Left ventricle myocardium inferior (tissue), 1 donor: ENCODE measurements at regions not wholly inside any gene's neighbourhood (a gene's known extent, or its start where the extent isn't known, plus 50 kb on each side); places are given as distances from the start of the nearest gene placed in this dataset.

ENCODE experiments used
- DNase-seq: peaks from one replicate; pipeline ENCODE4 v3.0.0-alpha.2; 2020
- H3K27ac ChIP-seq: fragments of 200-600 bp; replicated peaks from 2 replicates; pipeline ENCODE4 v1.8.0; 2021
- H3K27me3 ChIP-seq: fragments of 200-600 bp; 2 replicates; pipeline ENCODE4 v1.8.0; 2021; ENCODE audit warnings: low read depth
- H3K36me3 ChIP-seq: fragments of 200-600 bp; 2 replicates; pipeline ENCODE4 v1.8.0; 2021
- H3K4me1 ChIP-seq: fragments of 200-600 bp; 2 replicates; pipeline ENCODE4 v1.8.0; 2021
- H3K4me3 ChIP-seq: fragments of 200-600 bp; 2 replicates; pipeline ENCODE4 v1.8.0; 2021; ENCODE audit warnings: mild to moderate bottlenecking, moderate library complexity
- H3K9me3 ChIP-seq: fragments of 200-600 bp; replicated peaks from 2 replicates; pipeline ENCODE4 v1.8.0; 2021
- intact Hi-C: fragments of 100-400 bp; cut with micrococcal nuclease; formaldehyde crosslinking; loops from one replicate; pipeline ENCODE4 v1.11.0; 2022
- TF ChIP-seq, protein P1 (sequence below): fragments of 200-600 bp; IDR thresholded peaks from 2 replicates; pipeline ENCODE4 v1.8.0; 2021; ENCODE audit warnings: antibody characterized with exemption, mild to moderate bottlenecking, borderline replicate concordance
- donor health status: DM: no; HTN: yes; CAD: no; lungs with severe emphysema.

DNA sequence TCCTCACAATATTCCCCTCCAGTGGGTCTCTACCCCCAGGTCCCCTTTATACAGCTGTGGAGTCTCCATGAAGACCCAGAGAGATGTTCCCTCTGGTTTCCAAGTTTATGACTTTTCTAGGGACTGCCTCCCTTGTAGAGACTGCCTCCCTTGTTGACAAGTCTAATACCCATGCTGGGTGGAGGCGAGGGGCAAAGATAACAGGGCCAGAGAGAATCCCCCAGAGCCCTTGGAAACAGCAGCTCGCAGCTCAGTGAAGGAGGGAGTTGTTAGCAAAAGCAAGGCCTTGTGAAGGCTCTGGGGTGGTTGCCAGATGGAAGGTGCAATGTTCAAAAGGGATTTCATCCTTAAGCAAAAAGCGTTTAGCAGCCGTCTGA, 75.0 kb upstream of the GATA6 start:
- Histone ChIP-seq H3K4me3 (no peak overlapping the region), H3K9me3 (no peaks in the 10 kb centered on the region), H3K4me1 (peaks cover 7% of the 10 kb centered on the region), H3K27me3 (peaks cover 20% of the 10 kb centered on the region), H3K27ac (no peak overlapping the region), H3K36me3 (no peaks in the 10 kb centered on the region)
- intact Hi-C loops = no loop called here
- TF ChIP-seq, protein P1, sequence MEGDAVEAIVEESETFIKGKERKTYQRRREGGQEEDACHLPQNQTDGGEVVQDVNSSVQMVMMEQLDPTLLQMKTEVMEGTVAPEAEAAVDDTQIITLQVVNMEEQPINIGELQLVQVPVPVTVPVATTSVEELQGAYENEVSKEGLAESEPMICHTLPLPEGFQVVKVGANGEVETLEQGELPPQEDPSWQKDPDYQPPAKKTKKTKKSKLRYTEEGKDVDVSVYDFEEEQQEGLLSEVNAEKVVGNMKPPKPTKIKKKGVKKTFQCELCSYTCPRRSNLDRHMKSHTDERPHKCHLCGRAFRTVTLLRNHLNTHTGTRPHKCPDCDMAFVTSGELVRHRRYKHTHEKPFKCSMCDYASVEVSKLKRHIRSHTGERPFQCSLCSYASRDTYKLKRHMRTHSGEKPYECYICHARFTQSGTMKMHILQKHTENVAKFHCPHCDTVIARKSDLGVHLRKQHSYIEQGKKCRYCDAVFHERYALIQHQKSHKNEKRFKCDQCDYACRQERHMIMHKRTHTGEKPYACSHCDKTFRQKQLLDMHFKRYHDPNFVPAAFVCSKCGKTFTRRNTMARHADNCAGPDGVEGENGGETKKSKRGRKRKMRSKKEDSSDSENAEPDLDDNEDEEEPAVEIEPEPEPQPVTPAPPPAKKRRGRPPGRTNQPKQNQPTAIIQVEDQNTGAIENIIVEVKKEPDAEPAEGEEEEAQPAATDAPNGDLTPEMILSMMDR = no peak
- no peak for DNase-seq

DNA sequence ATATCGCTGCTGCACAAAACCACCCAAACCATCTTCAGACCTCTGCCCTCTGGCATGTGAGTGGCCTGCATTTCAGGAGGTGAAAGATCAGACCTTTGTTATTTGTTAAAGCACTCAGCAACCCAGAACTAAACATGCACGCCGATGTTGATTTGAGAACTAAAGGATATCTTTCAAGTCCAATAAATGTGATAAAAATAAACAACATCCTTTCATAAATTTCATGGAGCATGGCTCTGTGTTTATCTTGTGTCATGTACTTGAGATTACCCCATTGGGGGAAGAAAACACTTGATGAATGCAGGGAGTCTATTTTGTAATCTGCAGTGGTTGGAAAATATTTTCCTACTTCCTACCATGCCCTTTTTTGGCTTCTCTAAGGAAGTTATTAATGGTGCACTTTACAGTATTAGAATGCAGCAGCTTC, 70.8 kb upstream of the GATA6 start:
- Histone ChIP-seq H3K36me3 (no peaks in the 10 kb centered on the region), H3K9me3 (no peaks in the 10 kb centered on the region), H3K27ac (no peak overlapping the region), H3K4me3 (no peak overlapping the region), H3K4me1 (peaks cover 16% of the 10 kb centered on the region), H3K27me3 (peaks cover 20% of the 10 kb centered on the region)
- TF ChIP-seq, protein P1 = no peak
- intact Hi-C loops = no loop called here
- DNase-seq = no peak

DNA sequence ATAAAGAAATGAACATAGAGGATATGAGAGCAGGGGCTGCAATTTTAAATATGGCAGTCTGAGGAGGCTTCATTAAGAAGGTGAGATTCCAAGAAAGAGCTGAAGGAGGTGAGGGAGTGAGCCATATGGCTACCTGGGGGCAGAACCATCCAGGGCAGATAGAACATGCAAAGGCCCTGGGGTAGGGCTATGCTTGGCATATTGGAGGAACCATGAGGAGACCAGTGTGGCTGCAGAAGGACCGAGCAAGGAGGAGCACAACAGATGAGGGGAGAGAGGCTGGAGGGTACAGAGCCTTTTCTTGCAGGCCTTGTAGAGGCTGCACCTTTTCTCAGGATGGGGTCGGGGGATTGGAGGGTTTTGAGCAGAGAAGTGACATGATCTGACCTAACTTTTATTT, 69.5 kb upstream of the GATA6 start:
- Histone ChIP-seq H3K27me3 (peaks cover 9% of the 10 kb centered on the region), H3K4me1 (peaks cover 16% of the 10 kb centered on the region), H3K4me3 (no peak overlapping the region), H3K36me3 (no peaks in the 10 kb centered on the region), H3K27ac (no peak overlapping the region), H3K9me3 (no peaks in the 10 kb centered on the region)
- TF ChIP-seq, protein P1 = no peak
- no peak for DNase-seq
- intact Hi-C loops = no loop called here

DNA sequence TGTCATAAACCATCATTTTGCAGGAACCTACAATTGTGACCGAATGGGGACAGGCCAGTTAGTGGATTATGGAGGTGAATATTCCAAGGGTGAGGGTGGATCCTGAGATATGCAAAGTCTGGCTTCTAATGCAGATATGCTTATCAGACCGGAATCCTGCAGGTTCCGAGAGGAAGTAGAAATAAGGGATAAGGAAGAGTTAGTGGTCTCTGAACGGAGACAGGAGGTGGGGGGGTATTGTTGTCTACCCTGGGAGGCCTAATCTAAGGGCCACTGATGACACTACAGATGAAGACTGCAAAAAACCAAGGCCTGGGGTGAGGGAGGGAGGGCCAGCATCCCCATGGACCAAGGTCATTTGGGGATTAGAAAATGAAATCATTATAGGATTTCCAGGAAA, 67.7 kb upstream of the GATA6 start:
- TF ChIP-seq, protein P1 = no peak
- H3K27ac ChIP-seq = no peak overlapping the region
- intact Hi-C loops = no loop called here
- peaks cover 3% of the 10 kb centered on the region for H3K27me3 ChIP-seq
- peaks cover 21% of the 10 kb centered on the region for H3K4me1 ChIP-seq
- DNase-seq = no peak
- H3K36me3 ChIP-seq = no peaks in the 10 kb centered on the region
- no peak overlapping the region for H3K4me3 ChIP-seq
- H3K9me3 ChIP-seq = no peaks in the 10 kb centered on the region

DNA sequence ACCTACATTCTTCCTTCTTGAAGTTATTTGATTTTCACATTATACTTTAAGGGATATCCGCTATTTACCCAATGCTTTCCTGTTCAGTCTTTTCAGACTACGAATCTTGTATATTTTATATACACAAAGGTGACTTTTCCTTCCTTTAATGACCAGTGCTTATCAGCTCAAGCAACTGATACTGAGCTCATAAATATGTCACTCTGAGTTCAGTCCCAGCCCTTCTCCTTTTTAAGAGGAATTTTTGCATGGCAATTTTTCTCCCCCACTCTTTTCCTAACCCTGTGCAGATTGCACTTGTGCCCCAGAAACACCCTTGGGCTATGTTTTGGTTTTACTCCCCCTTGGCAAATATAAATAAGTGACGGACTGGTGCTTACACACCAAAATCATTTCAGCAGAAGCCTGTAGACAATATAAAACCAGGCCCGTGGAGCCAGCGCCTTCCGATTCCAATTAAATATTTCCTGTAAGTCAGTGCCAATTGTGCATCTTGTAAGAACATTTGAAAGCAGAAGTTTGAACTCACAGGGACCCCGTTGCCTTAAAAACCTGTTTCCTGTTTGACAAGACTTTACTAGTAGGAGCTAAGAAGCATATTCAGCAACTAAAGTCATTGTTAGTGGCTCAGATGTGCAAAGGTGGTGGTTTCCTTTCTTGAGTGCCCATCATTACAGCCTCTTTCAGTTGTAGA, 66.3 kb upstream of the GATA6 start:
- Histone ChIP-seq H3K9me3 (no peaks in the 10 kb centered on the region), H3K27ac (no peak overlapping the region), H3K36me3 (no peaks in the 10 kb centered on the region), H3K4me3 (no peak overlapping the region), H3K27me3 (peaks cover 3% of the 10 kb centered on the region), H3K4me1 (peaks cover 22% of the 10 kb centered on the region)
- DNase-seq = no peak
- intact Hi-C loops = no loop called here
- TF ChIP-seq, protein P1 = no peak

DNA sequence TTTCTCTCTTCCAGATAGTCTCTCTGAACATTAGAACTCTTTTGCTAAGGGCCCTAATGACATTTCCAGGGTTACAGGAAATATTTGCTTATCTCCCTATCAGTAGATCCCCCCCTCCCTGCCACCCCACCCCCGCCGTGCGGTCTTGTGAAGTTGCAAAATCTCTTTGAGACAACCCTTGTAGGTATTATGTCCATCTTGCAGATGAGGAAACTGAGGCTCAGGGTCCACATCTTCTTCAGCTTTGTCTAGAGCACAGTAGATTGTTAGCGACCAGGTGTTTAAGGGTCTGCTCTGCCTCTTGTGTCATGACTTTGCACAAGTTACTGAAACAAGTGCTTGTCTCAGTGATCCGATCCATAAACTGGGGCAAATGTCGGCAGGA, 65.8 kb upstream of the GATA6 start:
- TF ChIP-seq, protein P1 = no peak
- Histone ChIP-seq H3K27ac (no peak overlapping the region), H3K4me1 (peaks cover 20% of the 10 kb centered on the region), H3K4me3 (no peak overlapping the region), H3K27me3 (peaks cover 3% of the 10 kb centered on the region), H3K36me3 (no peaks in the 10 kb centered on the region), H3K9me3 (no peaks in the 10 kb centered on the region)
- intact Hi-C loops = no loop called here
- DNase-seq = no peak
